Activated T-helper 1 cell treated with anti-CD3 and anti-CD28 coated beads, Interleukin-12 subunit alpha, Interleukin-12 subunit beta, Interleukin-2, Interleukin-4 antibody, amounts not matched to agents 30 ng/mL and 10 ng/mL and 1 ng/mL, durations not matched to agents 14 hours and 24 hours and 36 hours (primary cell): ENCODE measurements at regions not wholly inside any gene's neighbourhood (a gene's known extent, or its start where the extent isn't known, plus 50 kb on each side); places are given as distances from the start of the nearest gene placed in this dataset.

Source experiments
- DNase-seq: peaks from one replicate; pipeline ENCODE4 v3.0.0; 2021; ENCODE audit warnings: low spot score
- H3K27ac Mint-ChIP-seq: one replicate; pipeline ENCODE4 v1.8.0; 2021; ENCODE audit warnings: mild to moderate bottlenecking, mixed read lengths
- H3K27me3 Mint-ChIP-seq: one replicate; pipeline ENCODE4 v1.8.0; 2022; ENCODE audit warnings: mild to moderate bottlenecking, moderate library complexity, mixed read lengths; ENCODE audit not compliant: insufficient read depth
- H3K36me3 Mint-ChIP-seq: one replicate; pipeline ENCODE4 v1.8.0; 2021; ENCODE audit warnings: low read depth, mixed read lengths
- H3K4me1 Mint-ChIP-seq: one replicate; pipeline ENCODE4 v1.8.0; 2021; ENCODE audit warnings: low read depth, mixed read lengths
- H3K4me3 Mint-ChIP-seq: one replicate; pipeline ENCODE4 v1.8.0; 2021; ENCODE audit warnings: mild to moderate bottlenecking, moderate library complexity, mixed read lengths
- H3K9me3 Mint-ChIP-seq: one replicate; pipeline ENCODE4 v1.8.0; 2021; ENCODE audit warnings: mixed read lengths
- intact Hi-C: fragments of 100-400 bp; cut with micrococcal nuclease; formaldehyde crosslinking; loops from one replicate; pipeline ENCODE4 v1.15.1; 2024

DNA sequence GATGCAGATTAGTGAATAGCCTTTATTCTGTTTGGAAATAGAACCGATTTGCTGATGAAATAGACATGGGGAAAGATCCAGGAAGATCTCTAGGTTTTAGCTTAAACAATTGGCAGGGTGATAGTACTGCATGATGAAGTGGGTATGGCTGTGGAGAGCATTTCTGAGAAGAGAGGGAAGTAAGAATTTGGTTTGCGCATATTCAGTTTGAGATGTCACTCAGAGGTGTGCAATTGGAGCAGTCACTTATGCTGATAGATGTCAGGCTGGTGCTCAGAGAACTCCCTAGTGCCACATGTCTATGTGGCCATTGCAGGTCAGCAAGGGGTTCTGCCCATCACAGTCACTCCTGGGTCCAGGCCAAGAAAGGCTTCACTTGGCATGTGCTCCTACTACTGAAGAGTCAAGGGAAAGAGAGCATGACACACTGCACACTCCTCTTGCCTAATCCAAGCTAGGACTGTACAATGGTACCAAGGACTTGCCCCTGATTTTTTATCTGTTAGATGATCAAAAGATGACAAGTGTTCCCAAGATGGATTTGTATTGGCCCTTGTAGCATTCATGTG lies 57.2 kb upstream of the ST8SIA2 start:
- Mint-ChIP-seq H3K4me1 (no peaks in the 10 kb centered on the region), H3K27ac (no peak overlapping the region), H3K9me3 (no peaks in the 10 kb centered on the region), H3K4me3 (no peak overlapping the region), H3K36me3 (no peaks in the 10 kb centered on the region), H3K27me3 (no peaks in the 10 kb centered on the region)
- intact Hi-C loops: no loop called here
- DNase-seq: no peak

- intact Hi-C loops: no loop called here
- no peak for DNase-seq
- Mint-ChIP-seq H3K4me1 (no peaks in the 10 kb centered on the region), H3K36me3 (no peaks in the 10 kb centered on the region), H3K4me3 (no peak overlapping the region), H3K27ac (no peak overlapping the region), H3K9me3 (no peaks in the 10 kb centered on the region), H3K27me3 (no peaks in the 10 kb centered on the region)
Observed at GRCh38 chr15:92339361-92339760, 54.3 kb upstream of the ST8SIA2 start.
